ENCODE measurements at regions not wholly inside any gene's neighbourhood (a gene's known extent, or its start where the extent isn't known, plus 50 kb on each side); places are given as distances from the start of the nearest gene placed in this dataset.
"Not testable (repeated sequence)": the region's sequence is repeated elsewhere in the genome, so short reads cannot be mapped to it uniquely, and the experiment has no call there.

DNA sequence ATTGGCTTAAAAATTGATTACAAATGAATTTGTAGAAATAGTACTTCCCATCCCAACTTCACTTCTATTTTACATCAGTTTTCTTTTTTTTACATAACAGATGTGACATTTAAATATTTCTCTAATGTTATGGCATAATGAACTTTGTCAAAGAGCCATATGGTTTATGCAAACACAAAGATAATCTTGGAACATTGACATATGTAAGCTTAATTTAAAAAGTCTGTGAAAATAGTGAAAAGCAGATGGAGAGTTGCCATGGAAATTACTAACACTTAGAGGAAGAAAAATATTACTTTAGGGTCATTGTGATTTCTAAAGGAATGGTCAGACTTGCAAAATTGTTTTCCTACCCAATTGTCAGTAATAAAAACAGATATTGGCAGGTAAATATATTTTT, 232.4 kb downstream of the AEBP2 start:
- DNase-seq: no peak

DNA sequence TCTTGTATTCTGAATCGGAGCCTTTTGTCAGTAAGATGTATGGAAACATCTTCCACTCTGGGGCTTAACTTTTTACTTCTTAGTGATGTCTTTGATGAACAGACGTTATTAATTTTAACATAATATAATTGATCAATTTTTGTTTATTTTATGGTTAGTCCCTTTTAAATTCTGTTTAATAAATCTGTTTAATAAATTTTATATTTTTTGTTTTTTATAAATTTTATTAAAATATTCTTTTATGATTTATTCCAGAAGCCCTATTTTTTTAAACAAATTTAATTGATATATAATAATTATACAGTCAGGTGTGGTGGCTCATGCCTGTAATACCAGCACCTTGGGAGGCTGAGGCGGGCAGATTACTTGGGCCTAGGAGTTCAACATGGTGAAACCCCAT, 235.1 kb downstream of the AEBP2 start:
- DNase-seq: no peak

DNA sequence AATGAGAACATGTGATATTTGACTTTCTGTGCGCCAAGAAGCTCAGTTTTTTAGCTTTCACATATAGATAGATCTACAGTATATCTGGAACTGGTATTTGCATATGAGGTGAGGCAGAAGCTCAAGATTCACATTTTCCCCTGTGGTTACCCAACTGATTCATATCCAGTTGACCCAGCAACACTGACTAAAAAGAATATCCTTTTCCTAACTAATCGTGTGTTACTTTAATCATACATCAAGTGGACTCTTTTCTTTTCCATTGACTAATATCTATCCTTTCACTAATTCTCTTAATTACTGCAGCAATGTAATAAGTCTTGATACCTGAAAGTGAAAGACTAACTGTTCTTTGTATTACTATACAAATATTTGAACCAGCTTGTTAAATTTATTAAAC, 236.1 kb downstream of the AEBP2 start:
- DNase-seq: no peak

DNA sequence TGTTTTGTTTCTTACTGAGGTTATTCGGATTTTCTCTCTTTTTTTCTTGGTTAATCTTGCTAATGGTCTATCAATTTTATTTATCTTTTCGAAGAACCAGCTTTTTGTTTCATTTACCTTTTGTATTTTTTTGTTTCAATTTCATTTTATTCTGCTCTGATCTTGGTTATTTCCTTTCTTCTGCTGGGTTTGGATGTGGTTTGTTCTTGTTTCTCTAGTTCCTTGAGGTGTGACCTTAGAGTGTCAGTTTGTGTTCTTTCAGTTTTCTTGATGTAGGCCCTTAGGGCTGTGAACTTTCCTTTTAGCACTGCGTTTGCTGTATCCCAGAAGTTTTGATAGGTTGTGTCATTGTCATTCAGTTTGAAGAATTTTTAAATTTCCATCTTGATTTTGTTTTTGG, 239.2 kb downstream of the AEBP2 start:
- not testable (repeated sequence) for DNase-seq

DNA sequence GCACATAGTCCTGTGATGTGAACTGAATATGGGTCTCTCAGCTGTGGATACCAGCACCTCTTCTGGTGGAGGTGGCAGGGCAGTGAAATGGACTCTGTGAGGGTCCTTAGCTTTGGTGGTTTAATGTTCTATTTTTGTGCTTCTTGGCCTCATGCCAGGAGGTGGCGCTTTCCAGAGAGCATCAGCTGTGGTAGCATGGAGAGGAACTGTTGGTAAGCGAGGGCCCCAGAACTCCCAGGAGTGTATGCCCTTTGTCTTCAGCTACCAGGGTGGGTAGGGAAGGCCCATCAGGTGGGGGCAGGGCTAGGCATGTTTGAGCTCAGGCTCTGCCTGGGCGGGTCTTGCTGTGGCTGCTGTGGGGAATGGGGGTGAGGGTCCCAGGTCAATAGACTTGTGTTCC, 241.7 kb downstream of the AEBP2 start:
- DNase-seq: no peak

DNA sequence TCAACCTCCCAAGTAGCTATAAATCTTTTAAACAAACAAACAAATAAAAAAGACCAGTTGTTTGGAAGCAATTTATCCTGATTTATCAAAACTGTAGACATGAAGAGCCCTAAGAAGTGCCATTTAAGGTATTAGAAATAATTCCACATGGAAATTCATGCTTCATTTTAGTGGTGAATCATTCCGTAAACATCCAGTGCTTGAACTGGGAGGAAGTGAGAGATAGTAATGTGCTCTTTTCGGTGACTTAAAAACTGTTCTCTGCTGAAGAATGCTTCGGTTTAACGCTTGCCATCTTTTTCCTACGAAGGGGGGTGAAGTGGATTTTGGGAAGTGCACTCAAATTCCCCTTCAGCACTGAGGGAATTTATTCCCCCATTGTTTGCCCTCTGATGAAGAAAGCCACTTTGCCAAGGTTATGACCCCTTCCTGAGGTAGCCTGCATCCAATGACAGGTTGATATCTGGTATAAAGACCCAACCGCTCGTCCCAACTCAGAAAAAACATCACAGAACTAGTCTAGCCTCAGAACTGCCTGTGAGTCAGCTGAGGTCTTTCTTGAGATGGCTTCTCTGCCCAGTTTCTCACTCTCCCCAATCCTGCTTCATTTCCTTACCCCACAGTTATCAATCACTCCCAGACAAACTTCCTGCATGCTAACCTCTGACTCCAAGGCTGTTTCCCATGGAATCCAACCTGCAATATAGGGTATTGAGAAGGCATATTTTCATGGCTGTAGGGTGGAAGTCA, 244.1 kb downstream of the AEBP2 start:
- no peak for DNase-seq

DNA sequence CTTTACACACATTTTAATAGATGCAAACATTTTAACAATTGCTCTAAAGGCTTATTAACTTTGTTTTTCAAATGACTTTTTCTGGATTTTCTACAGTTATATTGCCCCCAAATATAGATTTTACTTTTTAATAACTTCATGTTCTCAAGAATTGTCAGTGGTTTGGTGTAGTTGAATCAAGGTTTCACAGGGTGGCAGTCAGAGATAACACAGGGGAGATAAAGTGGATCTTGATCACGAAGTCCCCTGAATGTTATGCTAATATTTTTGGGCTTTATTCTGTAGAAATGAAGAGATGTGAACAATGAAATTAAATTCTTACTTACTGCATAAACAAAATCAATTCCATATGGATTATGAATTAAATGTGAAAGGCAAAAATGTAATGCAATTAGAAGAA, 248.1 kb downstream of the AEBP2 start:
- DNase-seq: no peak

DNA sequence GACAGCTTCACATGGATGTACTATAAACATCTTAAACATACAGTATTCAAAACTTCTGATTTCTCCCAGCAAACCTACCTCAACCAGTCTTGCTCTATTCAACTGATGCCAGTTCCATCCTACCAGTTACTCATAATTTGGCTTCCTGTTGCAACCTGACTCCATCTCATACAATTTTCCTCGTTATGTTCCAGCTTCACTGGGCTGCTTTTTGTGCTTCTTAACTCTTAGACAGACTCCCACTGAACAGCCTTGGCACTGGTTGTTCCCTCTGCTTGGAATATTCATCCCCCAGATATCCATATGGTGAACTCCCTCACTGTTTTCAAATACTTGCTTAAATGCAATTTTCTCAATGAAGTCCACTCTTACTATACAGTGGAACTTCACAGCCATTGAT, 249.2 kb downstream of the AEBP2 start:
- no peak for DNase-seq

DNA sequence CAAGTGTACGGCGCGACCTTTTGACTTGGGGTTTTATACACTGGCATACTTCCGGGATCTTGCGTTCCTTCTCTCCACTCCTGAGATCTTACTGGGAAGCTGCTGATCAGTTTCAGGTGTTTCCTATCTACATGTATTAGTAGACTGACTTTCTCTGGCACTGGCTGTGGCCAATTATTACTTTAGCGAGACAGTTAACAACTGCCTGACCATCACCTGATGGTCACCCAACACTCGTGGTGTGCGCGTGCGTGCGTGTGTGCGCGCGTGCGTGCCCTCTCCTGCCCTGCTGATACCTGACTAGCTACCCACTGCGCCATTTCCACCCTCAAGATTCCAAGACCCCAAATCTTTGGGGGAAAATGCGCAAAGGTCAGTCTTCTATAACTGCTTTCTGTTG, 249.9 kb downstream of the AEBP2 start:
- DNase-seq: no peak

DNA sequence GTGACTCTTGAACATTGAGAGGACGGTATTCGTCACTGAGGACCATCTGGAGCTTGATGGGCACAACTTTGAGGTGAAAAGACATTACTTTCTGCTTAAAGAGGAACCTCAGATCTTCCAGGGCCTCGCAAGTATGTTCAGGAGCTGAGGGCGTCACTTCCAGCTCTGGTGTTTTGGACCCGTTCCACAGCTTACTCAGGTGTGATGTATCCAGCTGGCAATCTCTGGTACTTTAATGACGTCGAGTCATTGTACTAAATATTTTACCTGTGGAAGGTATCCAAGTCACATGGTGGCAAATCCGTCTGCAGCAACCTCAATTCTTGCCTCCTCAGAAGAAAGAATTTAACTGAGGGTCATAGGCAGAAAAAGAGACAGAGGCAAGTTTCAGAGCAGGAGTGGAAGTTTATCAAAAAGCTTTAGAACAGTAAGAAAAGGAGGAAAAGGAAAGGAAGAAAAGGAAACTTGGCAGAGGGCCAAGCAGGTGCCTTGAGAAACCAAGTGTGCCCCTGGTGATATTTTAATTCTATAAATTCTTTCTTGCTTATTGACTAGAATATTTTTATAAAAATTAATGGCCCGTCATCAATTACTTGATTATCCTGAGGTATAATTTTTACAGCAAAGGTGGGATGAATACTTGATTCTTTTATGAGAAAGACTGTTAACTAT, 250.6 kb downstream of the AEBP2 start:
- peak; percentile 31 for DNase-seq

DNA sequence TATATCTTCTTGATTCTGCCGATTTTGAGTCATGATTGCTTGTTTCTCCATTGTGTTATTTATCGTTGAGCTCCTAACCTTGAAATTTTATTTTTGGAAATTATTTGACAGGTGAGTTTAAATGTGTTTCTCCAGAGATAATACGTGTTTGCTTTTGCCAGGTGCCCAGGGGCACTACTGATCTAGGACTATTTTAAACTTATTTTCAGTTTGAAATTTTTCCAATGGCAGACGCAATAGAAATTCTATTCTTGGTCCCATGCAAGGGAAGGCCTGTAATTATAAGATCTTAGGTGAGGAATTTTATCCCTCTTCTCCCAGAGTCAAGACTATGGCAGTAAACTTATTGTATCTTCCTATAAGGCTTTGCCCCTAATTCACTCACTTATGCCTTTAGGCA, 252.8 kb downstream of the AEBP2 start:
- DNase-seq: no peak

DNA sequence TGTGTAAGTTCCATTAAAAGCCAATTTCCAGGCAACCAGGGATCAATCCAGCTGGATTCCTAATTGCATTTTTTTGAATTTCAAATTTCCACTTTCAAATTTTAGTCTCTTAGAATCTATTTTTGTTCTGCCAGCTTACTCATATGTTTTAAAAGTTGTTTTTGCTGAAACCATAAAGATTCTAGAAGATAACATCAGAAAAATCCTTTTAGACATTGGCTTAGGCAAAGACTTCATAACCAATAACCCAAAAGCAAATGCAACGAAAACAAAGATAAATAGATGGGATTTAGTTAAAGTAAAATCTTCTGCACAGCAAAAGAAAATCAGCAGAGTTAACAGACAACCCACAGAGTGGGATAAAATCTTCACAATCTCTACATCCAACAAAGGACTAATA, 253.3 kb downstream of the AEBP2 start:
- no peak for DNase-seq

DNA sequence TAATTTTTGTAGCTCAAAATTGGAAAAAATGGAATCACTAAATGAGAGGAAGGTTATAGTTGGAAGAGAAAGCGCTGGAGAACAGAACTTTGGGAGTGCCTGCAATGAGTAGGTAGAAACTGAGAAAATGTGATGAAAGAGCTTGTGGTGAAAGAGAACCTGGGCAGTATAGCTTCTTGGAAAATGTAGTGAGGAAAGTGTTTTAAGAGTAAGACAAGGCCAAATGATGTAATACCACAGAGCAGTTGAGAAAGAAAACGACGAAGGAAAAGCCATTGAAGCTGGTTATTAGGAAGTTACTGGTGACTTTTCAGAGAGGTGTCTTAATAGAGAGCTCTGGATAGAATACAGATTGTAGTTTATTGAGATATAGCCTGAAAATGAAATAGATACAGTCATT, 255.3 kb downstream of the AEBP2 start:
- DNase-seq: no peak

DNA sequence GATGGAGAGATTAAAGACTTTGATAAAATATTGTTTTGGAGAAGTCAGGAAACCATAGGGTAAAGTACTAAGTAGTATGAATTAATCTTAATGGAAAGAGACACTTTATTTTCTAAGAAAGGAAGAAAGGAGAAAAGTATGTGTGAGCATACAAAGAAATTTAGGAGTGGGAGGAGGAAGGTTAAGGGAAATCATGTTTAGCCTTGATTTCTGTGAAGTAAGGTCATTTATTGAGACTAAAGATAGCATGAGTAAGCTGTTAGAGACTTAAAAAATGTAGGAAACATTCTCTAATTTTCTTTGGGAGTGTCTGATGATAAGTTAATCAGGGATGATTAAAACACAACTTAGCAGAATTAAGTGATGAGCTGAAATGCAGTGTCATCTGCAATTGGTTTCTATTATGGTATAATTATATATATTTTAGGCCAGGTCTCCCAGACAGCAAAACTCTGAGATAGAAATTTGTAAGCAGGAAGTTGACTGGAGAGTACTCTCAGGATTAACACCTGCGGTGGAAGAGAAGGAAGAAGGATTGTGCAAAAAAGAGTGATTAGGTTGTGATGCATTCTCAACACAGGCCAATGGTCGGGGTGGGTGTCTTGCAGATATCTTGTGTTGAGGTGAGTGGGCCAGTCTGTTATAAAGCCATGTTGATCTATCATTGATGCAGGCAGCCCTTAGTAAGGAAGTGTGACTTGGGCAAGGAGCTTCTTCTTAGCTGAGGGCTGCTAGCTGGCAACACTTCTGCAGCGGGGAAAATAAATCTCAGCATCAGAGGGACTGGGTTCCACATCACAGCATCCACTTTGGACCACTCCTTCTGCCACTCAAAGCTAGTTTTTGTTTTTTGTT, 256.2 kb downstream of the AEBP2 start:
- no peak for DNase-seq

DNA sequence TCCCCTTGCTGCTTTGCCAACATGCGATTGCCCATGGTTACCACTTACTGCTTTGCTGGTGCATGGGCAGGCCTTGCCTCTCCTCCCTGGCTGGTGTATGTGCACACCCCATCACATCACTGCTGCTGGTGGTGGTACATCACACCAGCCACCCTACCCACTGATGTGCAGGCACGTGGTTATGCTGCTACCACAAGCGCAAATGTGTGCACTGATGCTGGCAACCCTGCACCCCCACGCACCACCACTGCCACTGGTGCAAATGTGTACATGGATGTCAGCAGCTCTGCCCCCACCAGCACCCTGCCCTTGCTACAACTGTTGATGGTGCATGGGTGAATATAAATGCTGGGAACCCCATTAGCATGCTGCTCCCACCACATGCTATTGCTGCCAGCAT, 261.7 kb downstream of the AEBP2 start:
- no peak for DNase-seq

DNA sequence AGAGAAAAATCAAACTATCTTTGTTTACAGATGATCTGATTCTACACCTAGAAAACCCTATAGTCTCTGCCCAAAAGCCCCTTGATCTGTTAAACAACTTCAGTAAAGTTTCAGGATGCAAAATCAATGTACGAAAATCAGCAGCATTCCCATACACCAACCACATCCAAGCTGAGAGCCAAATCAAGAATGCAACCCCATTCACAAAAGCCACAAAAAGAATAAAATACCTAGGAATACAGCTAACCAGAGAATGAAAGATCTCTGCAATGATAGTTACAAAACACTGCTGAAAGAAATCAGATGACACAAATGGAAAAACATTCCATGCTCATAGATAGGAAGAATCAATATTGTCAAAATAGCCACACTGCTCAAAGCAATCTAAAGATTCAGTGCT, 265.7 kb downstream of the AEBP2 start:
- DNase-seq: no peak

DNA sequence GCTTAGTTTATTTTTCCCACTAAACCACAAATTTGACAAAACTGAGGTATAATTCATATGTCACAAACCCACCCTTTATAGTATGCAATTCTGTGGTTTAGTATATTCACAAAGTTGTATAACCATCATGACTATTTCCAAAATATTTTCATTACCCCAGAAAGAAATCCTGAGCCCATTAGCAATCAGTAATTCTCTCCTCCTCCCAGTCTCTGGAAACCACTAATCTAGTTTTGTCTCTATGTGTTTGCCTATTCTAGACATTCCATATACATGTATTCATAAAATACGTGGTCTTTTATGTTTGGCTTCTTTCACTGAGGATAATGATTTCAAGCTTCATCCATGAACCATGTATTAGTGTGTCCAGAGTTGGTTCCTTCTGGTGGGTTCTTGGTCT, 267.6 kb downstream of the AEBP2 start:
- no peak for DNase-seq

DNA sequence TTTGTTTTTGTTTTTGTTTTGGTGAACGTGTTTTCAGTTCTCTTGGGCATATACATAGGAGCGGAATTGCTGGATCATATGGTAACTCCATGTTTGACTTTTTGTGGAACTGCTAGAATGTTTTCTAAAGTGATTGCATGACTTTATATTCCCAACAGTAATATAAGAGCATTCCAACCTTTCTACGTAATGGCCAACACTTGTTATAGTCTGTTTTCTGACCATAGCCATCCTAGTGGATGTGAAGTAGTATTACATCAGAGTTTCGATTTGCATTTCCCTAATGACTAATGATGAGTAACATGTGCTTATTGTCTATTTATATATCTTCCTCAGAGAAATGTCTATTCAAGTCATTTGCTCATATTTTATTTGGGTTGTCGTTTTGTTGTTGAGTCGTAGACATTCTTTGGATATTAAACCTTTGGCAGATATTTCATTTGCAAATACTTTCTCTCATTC, 268.7 kb downstream of the AEBP2 start:
- DNase-seq: no peak

DNA sequence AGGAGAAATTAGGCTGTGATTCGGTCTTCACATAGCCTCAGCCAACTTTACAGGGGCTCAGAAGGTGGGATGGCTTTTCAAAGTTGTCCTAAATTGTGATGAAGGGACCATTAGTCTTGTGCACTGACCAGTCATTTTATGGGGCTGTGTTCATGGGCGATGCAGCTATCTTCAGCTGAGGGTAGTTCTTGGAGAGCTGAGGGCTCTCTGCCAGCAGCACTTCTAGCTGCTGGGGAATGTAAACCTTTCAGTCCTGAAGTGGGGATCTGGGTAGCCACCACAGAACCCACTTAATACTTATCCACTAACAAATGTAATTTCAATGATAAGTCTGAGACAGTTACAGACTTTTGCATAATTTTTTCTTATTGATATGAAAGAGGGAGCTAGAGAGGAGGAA, 270.6 kb downstream of the AEBP2 start:
- DNase-seq: no peak

DNA sequence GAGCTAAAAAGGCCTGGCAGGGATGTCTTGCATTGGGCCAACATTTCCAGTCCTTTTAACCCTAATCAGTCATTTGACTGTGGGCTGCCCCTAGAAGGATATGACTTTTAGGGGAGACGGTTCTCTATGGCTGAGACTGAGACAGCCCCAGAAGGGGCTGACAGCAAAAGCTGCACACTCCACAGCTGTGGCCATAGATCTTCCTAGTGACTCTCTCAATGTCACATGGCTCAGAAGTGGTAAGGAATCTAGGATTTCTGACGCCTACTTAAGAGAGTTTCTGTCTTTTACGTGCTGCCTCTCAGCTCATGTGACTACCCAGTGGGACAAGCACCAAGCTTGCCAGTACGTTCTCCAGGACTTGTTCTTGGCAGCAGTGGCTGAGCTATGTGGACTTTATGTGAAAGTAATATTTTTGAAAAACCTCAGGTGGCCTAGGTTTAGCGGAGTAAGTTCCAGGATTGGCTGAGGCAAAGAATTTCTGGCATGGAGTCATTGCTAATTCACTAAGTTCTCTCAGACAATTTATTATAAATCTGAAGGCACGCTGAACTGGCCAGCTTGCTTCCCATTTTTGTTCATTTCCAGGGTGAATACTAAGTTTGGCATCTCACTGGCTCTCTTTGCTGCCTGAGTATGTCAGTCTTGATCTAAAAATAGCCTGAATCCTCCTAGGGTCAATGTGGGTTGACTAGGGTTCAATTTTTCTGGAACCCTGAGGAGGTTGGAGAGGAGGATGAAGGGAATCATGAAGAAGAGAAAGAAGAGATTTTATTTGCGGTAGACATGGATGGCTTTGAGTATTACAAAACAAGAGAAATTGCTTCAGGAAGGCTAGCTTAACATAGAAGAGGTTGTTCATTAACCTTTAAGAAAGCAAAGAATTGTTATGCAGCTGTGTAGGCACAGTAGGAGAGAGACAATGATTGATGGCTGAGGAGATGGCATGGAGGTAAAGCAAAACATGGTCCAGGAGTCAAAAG, 271.8 kb downstream of the AEBP2 start:
- no peak for DNase-seq

DNA sequence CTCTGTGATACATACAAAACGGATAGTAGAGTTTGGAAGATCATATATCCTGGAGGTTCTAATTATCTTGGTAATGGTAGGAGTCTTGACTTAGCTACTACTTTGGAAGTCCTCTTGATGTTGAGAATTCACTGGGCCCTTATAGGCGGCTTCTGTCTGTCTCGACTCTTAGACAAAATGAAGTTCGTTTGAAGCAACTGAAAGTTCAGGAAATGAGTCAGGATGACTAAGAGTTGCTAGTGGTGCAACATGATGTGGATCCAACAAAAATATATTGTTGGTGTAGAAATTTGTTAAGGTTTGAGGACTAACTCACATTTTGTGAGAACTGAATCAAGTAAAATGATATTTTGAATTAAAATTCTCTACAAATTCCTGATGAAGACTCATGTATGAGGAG, 272.7 kb downstream of the AEBP2 start:
- DNase-seq: no peak

DNA sequence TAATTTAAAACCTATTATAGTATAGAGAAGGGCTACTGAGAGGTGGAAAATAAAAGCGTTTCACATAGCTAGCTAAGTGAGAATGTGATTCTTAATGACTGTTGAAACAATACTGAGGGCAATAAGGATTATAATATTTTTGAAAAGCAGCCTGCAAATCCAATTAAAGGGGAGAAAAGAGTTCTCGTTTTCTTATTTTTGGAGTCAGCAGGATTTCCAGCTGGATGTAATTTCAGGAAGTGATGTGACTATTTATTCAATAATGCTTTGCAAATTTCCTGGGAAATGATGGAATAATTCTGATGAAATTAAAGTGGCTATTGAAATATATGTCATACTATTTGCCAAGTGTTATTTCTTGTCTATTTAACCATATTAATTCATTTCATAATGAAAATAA, 279.1 kb downstream of the AEBP2 start:
- no peak for DNase-seq

DNA sequence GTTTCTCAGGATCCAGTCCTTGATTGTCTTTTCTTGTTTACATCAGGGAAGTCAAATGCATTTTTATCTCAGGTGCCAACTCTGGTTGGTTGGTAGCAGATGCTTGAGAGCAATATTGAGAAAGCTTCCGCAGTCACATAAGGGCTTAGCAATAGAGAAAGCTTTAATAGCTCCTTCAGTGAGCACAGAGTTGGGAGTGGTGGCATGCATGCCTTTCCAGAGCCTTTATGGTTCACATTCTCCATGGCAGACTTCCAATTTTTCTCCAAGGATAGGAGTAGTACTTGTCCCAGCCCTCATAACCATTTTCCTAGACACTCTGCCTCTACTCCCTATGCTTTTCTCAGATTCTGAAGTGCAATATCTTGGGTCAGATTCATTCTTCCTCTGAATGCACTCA, 280.4 kb downstream of the AEBP2 start:
- no peak for DNase-seq

Measured in COR-L47 (cell line).